ENCODE measurements at regions not wholly inside any gene's neighbourhood (a gene's known extent, or its start where the extent isn't known, plus 50 kb on each side); places are given as distances from the start of the nearest gene placed in this dataset.
"Not testable (repeated sequence)": the region's sequence is repeated elsewhere in the genome, so short reads cannot be mapped to it uniquely, and the experiment has no call there.

DNA sequence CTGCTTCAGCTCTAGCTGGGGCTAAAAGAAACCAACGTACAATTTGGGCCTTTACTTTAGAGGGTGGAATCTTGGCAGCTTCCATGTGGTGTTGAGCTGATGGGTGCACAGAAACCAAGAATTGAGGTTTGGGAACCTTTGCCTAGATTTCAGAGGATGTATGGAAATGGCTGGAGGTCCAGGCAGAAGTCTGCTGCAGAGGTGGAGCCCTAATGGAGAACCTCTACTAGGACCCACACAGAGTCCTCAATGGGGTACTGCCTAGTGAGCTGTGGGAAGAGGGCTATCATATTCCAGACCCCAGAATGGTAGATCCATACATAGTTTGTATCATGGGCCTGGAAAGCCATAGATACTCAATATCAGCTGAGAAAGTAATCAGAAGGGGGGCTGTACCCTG lies 500.4 kb upstream of the ATP2B1 start:
- TF ChIP-seq CTCF (IDR thresholded peaks at IDR 0.05; ENCODE audit: control extremely low read depth, extremely low read depth) = no peak
- Histone ChIP-seq H3K9ac (ENCODE audit: insufficient read depth in 1 of 2, low read length in 2 of 2) (no peak overlapping the region), H3K9me3 (ENCODE audit: control insufficient read depth in 4 of 4, insufficient read depth in 3 of 4, low read length in 3 of 4) (peaks cover 0 to 11% (median 5%) of the 10 kb centered on the region in 4 donors), H3K36me3 (ENCODE audit: control insufficient read depth in 4 of 4, insufficient read depth in 4 of 4, low read length in 4 of 4) (no peaks in the 10 kb centered on the region), H3K4me3 (no peak overlapping the region), H3K27ac (ENCODE audit: low read depth in 1 of 2, low read length in 1 of 2) (no peak overlapping the region), H3K27me3 (ENCODE audit: control insufficient read depth in 3 of 3, insufficient read depth in 3 of 3, low read length in 2 of 3) (no peaks in the 10 kb centered on the region), H3K4me1 (ENCODE audit: control insufficient read depth in 5 of 5, insufficient read depth in 5 of 5, low read length in 5 of 5) (no peaks in the 10 kb centered on the region)
- ATAC-seq (ENCODE audit: insufficient read depth, low FRiP score) (no peak), DNase-seq (no peak)
- WGBS, 2 donors = 92 to 94% methylated on average over 1 of the region's 1 CpG

DNA sequence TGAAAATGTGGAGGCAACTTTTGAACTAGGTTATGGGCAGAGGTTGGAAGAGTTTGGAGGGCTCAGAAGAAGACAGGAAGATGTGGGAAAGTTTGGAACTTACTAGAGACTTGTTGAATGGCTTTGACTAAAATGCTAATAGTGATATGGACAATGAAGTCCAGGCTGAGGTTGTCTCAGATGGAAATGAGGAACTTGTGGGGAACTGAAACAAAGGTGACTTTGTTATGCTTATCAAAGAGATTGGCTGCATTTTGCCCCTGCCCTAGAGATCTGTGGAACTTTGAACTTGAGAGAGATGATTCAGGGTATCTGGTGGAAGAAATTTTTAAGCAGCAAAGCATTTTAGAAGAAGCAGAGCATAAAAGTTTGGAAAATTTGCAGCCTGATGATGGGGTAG lies 499.7 kb upstream of the ATP2B1 start:
- not testable (repeated sequence) for DNase-seq; H3K27ac ChIP-seq (ENCODE audit: low read depth in 1 of 2, low read length in 1 of 2); H3K4me1 ChIP-seq (ENCODE audit: control insufficient read depth in 5 of 5, insufficient read depth in 5 of 5, low read length in 5 of 5); H3K36me3 ChIP-seq (ENCODE audit: control insufficient read depth in 4 of 4, insufficient read depth in 4 of 4, low read length in 4 of 4); ATAC-seq (ENCODE audit: insufficient read depth, low FRiP score); H3K4me3 ChIP-seq; H3K27me3 ChIP-seq (ENCODE audit: control insufficient read depth in 3 of 3, insufficient read depth in 3 of 3, low read length in 2 of 3); H3K9ac ChIP-seq (ENCODE audit: insufficient read depth in 1 of 2, low read length in 2 of 2)
- H3K9me3 ChIP-seq (ENCODE audit: control insufficient read depth in 4 of 4, insufficient read depth in 3 of 4, low read length in 3 of 4) = peaks cover 0 to 11% (median 5%) of the 10 kb centered on the region in 4 donors

GRCh38 chr12:90207799-90208198 lies 499.2 kb upstream of the ATP2B1 start:
- no peak for TF ChIP-seq CTCF (IDR thresholded peaks at IDR 0.05; ENCODE audit: control extremely low read depth, extremely low read depth)
- DNase-seq (no peak), ATAC-seq (ENCODE audit: insufficient read depth, low FRiP score) (no peak)
- no peak overlapping the region for H3K4me3 ChIP-seq
- WGBS, 2 donors = 52 to 76% methylated on average over 3 of the region's 3 CpGs
- no peaks in the 10 kb centered on the region for H3K36me3 ChIP-seq (ENCODE audit: control insufficient read depth in 4 of 4, insufficient read depth in 4 of 4, low read length in 4 of 4)
- H3K27me3 ChIP-seq (ENCODE audit: control insufficient read depth in 3 of 3, insufficient read depth in 3 of 3, low read length in 2 of 3) = no peaks in the 10 kb centered on the region
- H3K4me1 ChIP-seq (ENCODE audit: control insufficient read depth in 5 of 5, insufficient read depth in 5 of 5, low read length in 5 of 5) = no peaks in the 10 kb centered on the region
- no peak overlapping the region for H3K27ac ChIP-seq (ENCODE audit: low read depth in 1 of 2, low read length in 1 of 2)
- H3K9ac ChIP-seq (ENCODE audit: insufficient read depth in 1 of 2, low read length in 2 of 2) = no peak overlapping the region
- peaks cover 0 to 11% (median 5%) of the 10 kb centered on the region in 4 donors for H3K9me3 ChIP-seq (ENCODE audit: control insufficient read depth in 4 of 4, insufficient read depth in 3 of 4, low read length in 3 of 4)

DNA sequence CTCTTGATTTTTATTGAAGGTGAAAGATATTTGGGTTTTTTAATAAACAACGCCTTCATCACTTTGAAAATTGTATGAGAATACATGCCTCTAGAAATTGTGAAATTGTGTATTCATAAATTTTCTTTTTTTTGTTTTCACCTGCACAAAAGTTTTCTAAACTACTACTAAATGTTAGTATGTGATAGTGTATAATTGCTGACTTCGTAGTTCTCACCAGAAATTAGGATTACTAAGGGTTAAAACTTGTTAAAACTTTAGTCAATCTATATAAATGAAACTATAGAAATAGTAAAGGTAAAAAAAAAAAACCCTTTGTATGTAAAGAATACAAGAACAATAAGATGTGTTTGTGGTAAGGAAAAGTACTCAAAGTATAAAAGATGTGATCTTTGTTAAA lies 496.5 kb upstream of the ATP2B1 start:
- WGBS, 2 donors = 89 to 92% methylated on average over 2 of the region's 2 CpGs
- Histone ChIP-seq H3K36me3 (ENCODE audit: control insufficient read depth in 4 of 4, insufficient read depth in 4 of 4, low read length in 4 of 4) (no peaks in the 10 kb centered on the region), H3K9me3 (ENCODE audit: control insufficient read depth in 4 of 4, insufficient read depth in 3 of 4, low read length in 3 of 4) (peaks cover 0 to 11% (median 5%) of the 10 kb centered on the region in 4 donors), H3K27me3 (ENCODE audit: control insufficient read depth in 3 of 3, insufficient read depth in 3 of 3, low read length in 2 of 3) (no peaks in the 10 kb centered on the region), H3K9ac (ENCODE audit: insufficient read depth in 1 of 2, low read length in 2 of 2) (no peak overlapping the region), H3K4me1 (ENCODE audit: control insufficient read depth in 5 of 5, insufficient read depth in 5 of 5, low read length in 5 of 5) (no peaks in the 10 kb centered on the region), H3K4me3 (no peak overlapping the region), H3K27ac (ENCODE audit: low read depth in 1 of 2, low read length in 1 of 2) (no peak overlapping the region)
- DNase-seq = no peak
- no peak for TF ChIP-seq CTCF (IDR thresholded peaks at IDR 0.05; ENCODE audit: control extremely low read depth, extremely low read depth)
- ATAC-seq (ENCODE audit: insufficient read depth, low FRiP score) = no peak

Measured in lung (tissue), 11 donors.